NCI-H2029 treated with DMSO at 0.1 percent for 48 hours (cell line): ENCODE measurements at regions not wholly inside any gene's neighbourhood (a gene's known extent, or its start where the extent isn't known, plus 50 kb on each side); places are given as distances from the start of the nearest gene placed in this dataset.

ENCODE experiments used
- DNase-seq: peaks from one replicate; lab custom pipeline; 2025; lab: John Stamatoyannopoulos, UW

GRCh38 chr20:48300529-48300928, 515.2 kb upstream of the SULF2 start:
- DNase-seq, result no peak

GRCh38 chr20:48298851-48299484, 513.7 kb upstream of the SULF2 start:
- DNase-seq, result peak; percentile 64

GRCh38 chr20:48298433-48298832, 513.2 kb upstream of the SULF2 start:
- DNase-seq, result no peak

GRCh38 chr20:48295966-48296421, 510.7 kb upstream of the SULF2 start:
- no peak for DNase-seq

- DNase-seq, result no peak
These were observed 510.2 kb upstream of the SULF2 start for GRCh38 chr20:48295445-48295903.

- no peak for DNase-seq
These were observed 509.7 kb upstream of the SULF2 start for GRCh38 chr20:48294942-48295341.

GRCh38 chr20:48294196-48294595, 508.9 kb upstream of the SULF2 start:
- no peak for DNase-seq

GRCh38 chr20:48293671-48294070, 508.4 kb upstream of the SULF2 start:
- no peak for DNase-seq

GRCh38 chr20:48292806-48293205, 507.5 kb upstream of the SULF2 start:
- DNase-seq, result no peak

- DNase-seq, result no peak
These were observed 506.6 kb upstream of the SULF2 start for GRCh38 chr20:48291896-48292295.

- DNase-seq, result no peak
These were observed 503.7 kb upstream of the SULF2 start for GRCh38 chr20:48288930-48289507.

- no peak for DNase-seq
These were observed 502.4 kb upstream of the SULF2 start for GRCh38 chr20:48287552-48288170.

- DNase-seq, result no peak
These were observed 501.8 kb upstream of the SULF2 start for GRCh38 chr20:48287021-48287494.

GRCh38 chr20:48286601-48287000, 501.3 kb upstream of the SULF2 start:
- DNase-seq, result no peak

GRCh38 chr20:48285656-48286055, 500.4 kb upstream of the SULF2 start:
- DNase-seq, result no peak

GRCh38 chr20:48284837-48285236, 499.6 kb upstream of the SULF2 start:
- no peak for DNase-seq

- no peak for DNase-seq
These were observed 499.0 kb upstream of the SULF2 start for GRCh38 chr20:48284315-48284714.

- peak; percentile 78 for DNase-seq
These were observed 498.3 kb upstream of the SULF2 start for GRCh38 chr20:48283470-48284110.

- DNase-seq, result no peak
These were observed 497.4 kb upstream of the SULF2 start for GRCh38 chr20:48282591-48283228.

GRCh38 chr20:48281501-48281900, 496.2 kb upstream of the SULF2 start:
- DNase-seq, result no peak

GRCh38 chr20:48278961-48279481, 493.7 kb upstream of the SULF2 start:
- no peak for DNase-seq

- no peak for DNase-seq
These were observed 492.0 kb upstream of the SULF2 start for GRCh38 chr20:48277266-48277665.
